Transverse colon (tissue), 4 donors: ENCODE measurements at regions not wholly inside any gene's neighbourhood (a gene's known extent, or its start where the extent isn't known, plus 50 kb on each side); places are given as distances from the start of the nearest gene placed in this dataset.

Source experiments
- DNase-seq: peaks from one replicate; pipeline ENCODE4 v3.0.0-alpha.2; 2019
- H3K27ac ChIP-seq, 4 donors: fragments of 200-600 bp; sonication (generic); 2 replicates each; pipeline ENCODE4 v1.5.1; 2016 to 2018; ENCODE audit warnings: inconsistent platforms in 4 of 4
- H3K27me3 ChIP-seq: fragments of 200-600 bp; sonication (generic); 2 replicates; pipeline ENCODE4 v1.5.1; 2017; ENCODE audit warnings: inconsistent platforms
- H3K36me3 ChIP-seq, 4 donors: fragments of 200-600 bp; sonication (generic); 2 replicates each; pipeline ENCODE4 v1.5.1; 2017 to 2019; ENCODE audit warnings: inconsistent platforms in 4 of 4
- H3K4me1 ChIP-seq, 4 donors: fragments of 200-600 bp; sonication (generic); 2 replicates each; pipeline ENCODE4 v1.5.1; 2017 to 2020; ENCODE audit warnings: inconsistent platforms in 4 of 4
- H3K4me3 ChIP-seq, 4 donors: fragments of 200-600 bp; sonication (generic); 1 replicate in 1 of 4; 2 replicates in 3 of 4; pipeline versions ENCODE4 v1.5.1 to v1.6.1; 2017 to 2019; ENCODE audit warnings: inconsistent platforms in 4 of 4
- H3K9me3 ChIP-seq, 2 donors: fragments of 200-600 bp; sonication (generic); 2 replicates each; pipeline ENCODE4 v1.5.1; 2017 to 2019; ENCODE audit warnings: inconsistent platforms in 2 of 2
- CTCF ChIP-seq, 5 experiments: fragments of 200-600 bp in 3 of 5; fragments of 450-650 bp in 2 of 5; sonication (generic) in 3 of 5; IDR thresholded peaks; 1 replicate in 2 of 5; 2 replicates in 3 of 5; pipeline ENCODE4 v1.5.1; 2016 to 2017; ENCODE audit warnings: antibody characterized with exemption in 5 of 5, inconsistent platforms in 3 of 5, mild to moderate bottlenecking in 2 of 5, moderate library complexity in 1 of 5
- EP300 ChIP-seq: sonication (generic); formaldehyde crosslinking; IDR thresholded peaks from one replicate; pipeline ENCODE4 v1.6.1; 2017; ENCODE audit warnings: antibody characterized with exemption, low read depth
- POLR2A ChIP-seq: fragments of 450-650 bp; IDR thresholded peaks from one replicate; pipeline ENCODE4 v1.6.1; 2016; ENCODE audit warnings: antibody characterized with exemption, mild to moderate bottlenecking, moderate library complexity
- POLR2AphosphoS5 ChIP-seq, 3 donors: sonication (generic); formaldehyde crosslinking; IDR thresholded peaks; one replicate each; pipeline ENCODE4 v1.6.1; 2016; ENCODE audit warnings: antibody characterized with exemption in 3 of 3
- WGBS, 2 donors: methylation state at CpG; one replicate each; pipeline ENCODE4 v1.1.5; 2018; ENCODE audit warnings: low coverage in 1 of 2; 5-methylcytosine and 5-hydroxymethylcytosine counted together
- in situ Hi-C, 4 donors: fragments of 200-750 bp; cut with MboI; loops; one replicate each; pipeline versions ENCODE4 v1.15.0 to v1.15.1; 2017; ENCODE audit warnings: low sequenced_read_pairs in 3 of 4, low pct_ligation_motif_present in 1 of 4, low pct_unique_long_range_greater_than_20kb in 1 of 4
- intact Hi-C: fragments of 100-400 bp; cut with DNase I; formaldehyde crosslinking; loops from one replicate; pipeline ENCODE4 v1.15.1; 2023; ENCODE audit warnings: low total_unique reads

DNA sequence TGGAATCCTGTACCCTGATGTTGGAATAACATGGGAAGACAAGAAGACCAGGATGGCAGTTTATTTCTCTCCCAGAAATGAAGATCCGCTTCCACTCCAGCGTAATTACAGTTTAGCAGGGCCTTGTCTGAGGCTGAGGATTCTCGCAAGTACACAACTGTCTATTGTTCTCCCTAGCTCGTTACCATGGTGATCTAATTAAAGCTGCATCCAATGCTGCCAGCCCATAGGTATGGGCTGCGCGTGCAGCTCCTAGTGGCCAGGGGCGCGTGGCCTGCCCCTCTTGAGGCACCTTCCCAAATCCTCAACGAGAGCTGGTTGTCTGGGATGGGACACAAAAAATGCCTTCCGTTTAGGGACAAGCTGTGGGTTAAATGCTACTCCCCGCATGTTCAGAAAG lies 344.9 kb downstream of the CYRIA start:
- TF ChIP-seq EP300: no peak
- no peak for TF ChIP-seq POLR2AphosphoS5 (IDR thresholded peaks at IDR 0.05)
- in situ Hi-C loops: no loop called here

GRCh38 chr2:16319551-16320121 lies 346.0 kb downstream of the CYRIA start:
- H3K4me1 ChIP-seq: no peaks in the 10 kb centered on the region
- no peak overlapping the region for H3K4me3 ChIP-seq
- intact Hi-C loops (no loop called here), in situ Hi-C loops (no loop called here)
- H3K36me3 ChIP-seq: no peaks in the 10 kb centered on the region
- no peak for DNase-seq
- no peaks in the 10 kb centered on the region for H3K9me3 ChIP-seq
- no peak overlapping the region for H3K27ac ChIP-seq
- 74 to 76% methylated on average over 6 to 12 of the region's 12 CpGs for WGBS, 2 donors
- H3K27me3 ChIP-seq: no peaks in the 10 kb centered on the region
- TF ChIP-seq POLR2A (no peak), POLR2AphosphoS5 (IDR thresholded peaks at IDR 0.05) (no peak), EP300 (no peak), CTCF (IDR thresholded peaks at IDR 0.05) (no peak)

More for the DNA sequence above, 344.9 kb downstream of the CYRIA start:
- Histone ChIP-seq H3K4me1 (no peaks in the 10 kb centered on the region), H3K9me3 (no peaks in the 10 kb centered on the region), H3K4me3 (no peak overlapping the region), H3K27ac (no peak overlapping the region), H3K36me3 (no peaks in the 10 kb centered on the region), H3K27me3 (no peaks in the 10 kb centered on the region)
- WGBS, 2 donors: 85 to 98% methylated on average over 5 to 11 of the region's 11 CpGs
- DNase-seq: no peak
- intact Hi-C loops: no loop called here

DNA sequence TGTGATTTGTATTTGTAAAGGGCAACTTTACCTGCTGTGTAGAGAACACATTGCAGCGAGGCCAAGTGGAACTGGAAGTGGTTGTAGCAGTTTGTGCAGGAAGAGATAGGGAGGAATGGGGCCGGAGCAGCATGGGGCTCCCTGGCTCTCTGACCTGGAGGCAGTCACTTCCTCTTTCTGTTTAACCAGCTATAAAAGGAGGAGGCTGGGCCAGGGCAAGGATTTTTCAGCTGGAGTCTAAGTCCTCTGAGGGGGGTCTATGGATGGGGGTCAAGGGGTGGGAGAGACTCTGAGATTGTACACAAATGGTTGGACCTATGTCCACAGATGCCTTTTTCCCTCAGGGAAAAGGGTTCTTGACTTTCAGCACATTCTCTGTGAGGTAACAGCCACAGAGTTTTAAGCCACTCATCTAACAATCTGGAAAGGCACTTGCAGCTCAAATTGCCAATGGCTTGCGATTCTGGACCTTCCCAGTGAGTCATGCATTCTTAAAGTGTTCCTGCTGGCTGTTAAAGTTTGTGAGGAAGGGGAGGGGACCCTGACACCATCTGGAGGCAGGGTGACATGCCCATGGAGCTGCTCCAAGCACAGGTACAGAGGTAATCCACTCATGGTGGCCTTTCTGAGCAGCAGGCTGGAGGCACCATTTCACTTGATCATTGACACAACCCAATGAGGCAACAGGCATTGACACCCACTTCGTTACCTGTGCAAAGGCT lies 347.0 kb downstream of the CYRIA start:
- H3K27ac ChIP-seq: no peak overlapping the region
- H3K36me3 ChIP-seq: no peaks in the 10 kb centered on the region
- TF ChIP-seq POLR2AphosphoS5 (IDR thresholded peaks at IDR 0.05) (no peak), POLR2A (no peak), CTCF (IDR thresholded peaks at IDR 0.05) (no peak), EP300 (no peak)
- in situ Hi-C loops (no loop called here), intact Hi-C loops (no loop called here)
- no peaks in the 10 kb centered on the region for H3K27me3 ChIP-seq
- peak; percentile 14 for DNase-seq
- H3K4me3 ChIP-seq: no peak overlapping the region
- no peaks in the 10 kb centered on the region for H3K4me1 ChIP-seq
- H3K9me3 ChIP-seq: no peaks in the 10 kb centered on the region
- 50% methylated on average over 4 of the region's 4 CpGs; no CpG with 5 or more reads in 1 of the 2 donors for WGBS, 2 donors

GRCh38 chr2:16318051-16318450 lies 347.6 kb downstream of the CYRIA start:
- intact Hi-C loops: no loop called here
- WGBS, 2 donors: 17 to 74% methylated on average over 1 to 4 of the region's 4 CpGs
- H3K36me3 ChIP-seq: no peaks in the 10 kb centered on the region
- in situ Hi-C loops: no loop called here
- no peak for DNase-seq
- H3K27ac ChIP-seq: no peak overlapping the region
- no peaks in the 10 kb centered on the region for H3K9me3 ChIP-seq
- H3K4me1 ChIP-seq: no peaks in the 10 kb centered on the region
- H3K4me3 ChIP-seq: no peak overlapping the region
- no peaks in the 10 kb centered on the region for H3K27me3 ChIP-seq
- TF ChIP-seq POLR2A: no peak
- TF ChIP-seq CTCF (IDR thresholded peaks at IDR 0.05): no peak
- no peak for TF ChIP-seq EP300
- no peak for TF ChIP-seq POLR2AphosphoS5 (IDR thresholded peaks at IDR 0.05)
